HG03060 (cell line): ENCODE measurements at regions not wholly inside any gene's neighbourhood (a gene's known extent, or its start where the extent isn't known, plus 50 kb on each side); places are given as distances from the start of the nearest gene placed in this dataset.
"Not testable (repeated sequence)": the region's sequence is repeated elsewhere in the genome, so short reads cannot be mapped to it uniquely, and the experiment has no call there.

Experiments
- ATAC-seq: cut with Tn5 transposase; IDR thresholded peaks from one replicate; pipeline ENCODE4 v1.9.1; 2021; ENCODE audit warnings: low read depth, moderate number of reproducible peaks; ENCODE audit not compliant: unreplicated experiment

DNA sequence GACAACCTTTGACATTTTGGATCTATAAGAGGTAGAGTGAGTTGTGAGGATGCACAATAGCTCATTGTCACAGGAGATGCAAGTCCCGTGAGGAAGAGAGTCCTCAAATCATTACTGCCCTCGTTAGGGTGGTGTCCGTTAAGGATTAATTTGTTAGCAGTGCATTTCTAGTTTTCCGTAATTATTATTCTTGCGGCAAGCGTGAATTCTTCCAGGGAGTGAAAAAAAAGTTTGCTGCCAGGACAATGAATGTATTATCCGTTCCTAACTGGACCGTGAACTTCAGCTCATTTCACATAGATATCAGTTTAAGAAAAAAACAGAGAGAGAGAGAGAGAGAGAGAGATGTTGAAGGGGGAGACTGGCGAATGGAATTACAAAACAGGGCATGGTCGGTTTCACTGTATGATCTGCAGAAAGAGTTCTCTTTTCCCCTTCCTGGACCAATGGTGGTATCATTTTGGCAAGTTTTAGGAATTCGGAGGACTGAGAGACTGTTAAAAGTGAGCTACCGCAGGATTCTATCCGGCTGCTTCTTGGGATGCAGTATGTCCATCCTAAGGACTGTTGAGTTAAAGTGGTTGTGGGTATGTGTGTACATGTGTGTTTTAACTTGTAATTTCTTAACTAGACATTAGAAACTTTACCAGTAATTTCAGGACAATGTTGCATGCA, 216.0 kb upstream of the NFIA start:
- no peak for ATAC-seq

DNA sequence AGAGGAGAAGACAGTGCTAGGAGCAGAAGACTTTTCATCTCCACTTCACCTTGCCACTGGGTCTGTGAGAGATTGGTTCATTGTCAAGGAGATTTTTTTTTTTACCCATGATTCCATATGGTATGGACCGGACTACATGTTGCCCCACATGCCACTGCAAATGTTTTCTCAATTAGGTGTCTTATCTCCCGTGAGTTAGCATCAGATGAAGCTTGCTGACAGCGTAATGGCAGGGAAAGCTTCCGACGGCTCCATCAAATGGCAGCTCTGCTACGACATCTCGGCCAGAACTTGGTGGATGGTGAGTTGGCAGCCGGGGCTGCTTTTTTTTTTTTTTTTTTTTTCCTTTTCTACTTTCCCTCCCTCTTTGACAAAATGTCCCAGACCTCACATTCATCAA, 217.2 kb upstream of the NFIA start:
- ATAC-seq = no peak

DNA sequence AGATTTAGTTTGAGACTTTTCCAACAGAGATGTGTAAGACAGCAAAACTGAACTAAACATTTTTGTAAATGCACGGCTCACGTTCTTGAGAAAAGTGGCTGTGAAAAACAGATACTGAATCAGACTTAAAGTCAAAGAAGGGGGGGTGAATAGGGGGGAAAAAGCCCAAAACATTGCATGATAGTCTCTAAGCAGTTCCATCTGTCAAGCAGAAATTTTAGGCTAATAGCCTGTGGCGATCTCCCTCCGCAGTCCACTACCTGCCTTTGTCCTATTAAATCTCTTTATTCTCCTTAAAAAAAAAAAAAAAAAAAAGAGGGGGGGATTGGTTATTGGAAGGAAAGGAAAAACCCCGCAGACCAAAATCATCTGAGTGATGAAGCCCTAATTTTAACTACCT, 217.6 kb upstream of the NFIA start:
- ATAC-seq = no peak

DNA sequence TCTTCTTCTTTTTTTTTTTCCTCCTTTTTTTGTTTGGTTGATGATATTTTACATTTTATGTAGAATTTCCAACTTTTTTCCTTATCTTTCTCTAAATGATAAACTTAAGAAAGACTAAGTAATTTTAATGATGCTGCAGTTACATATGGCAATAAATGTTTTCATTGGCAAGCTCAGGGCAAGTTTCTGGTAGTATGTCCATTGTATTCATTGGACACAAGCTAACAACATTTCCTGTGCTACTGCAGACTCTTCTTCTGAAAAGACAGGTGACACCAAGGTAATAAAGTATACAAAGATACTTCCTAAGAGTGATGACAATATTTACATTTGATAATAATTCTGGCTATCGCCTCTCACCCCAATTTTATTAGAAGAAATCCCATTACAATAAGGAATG, 219.2 kb upstream of the NFIA start:
- ATAC-seq = no peak

DNA sequence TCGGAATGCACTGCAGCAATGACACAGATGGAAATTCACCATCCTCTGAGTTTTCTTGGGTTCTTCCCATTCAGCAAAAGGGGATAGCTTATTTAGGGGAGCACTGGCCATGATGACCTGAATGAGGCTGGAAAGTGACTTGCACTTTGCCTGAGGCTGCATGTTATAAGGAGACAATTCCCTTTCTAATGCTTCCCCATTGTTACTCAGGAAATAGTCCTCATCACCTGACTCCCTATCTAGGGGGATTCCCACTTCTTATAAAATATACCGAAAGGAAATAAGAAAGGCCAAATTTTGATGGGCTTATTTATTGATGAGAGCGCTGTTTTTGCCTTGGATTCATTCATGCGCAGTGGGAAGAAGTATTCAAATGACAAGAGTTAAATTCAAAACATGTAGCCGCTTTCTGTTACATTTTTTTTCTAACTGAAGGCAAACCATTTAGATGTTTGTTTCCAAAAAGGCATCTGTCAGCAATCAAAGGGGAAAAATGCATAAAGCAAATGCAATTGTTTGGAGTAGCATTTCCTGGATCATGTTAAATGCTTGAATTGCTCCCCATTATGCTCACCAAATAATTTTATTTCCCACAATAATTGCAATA, 220.3 kb upstream of the NFIA start:
- no peak for ATAC-seq

DNA sequence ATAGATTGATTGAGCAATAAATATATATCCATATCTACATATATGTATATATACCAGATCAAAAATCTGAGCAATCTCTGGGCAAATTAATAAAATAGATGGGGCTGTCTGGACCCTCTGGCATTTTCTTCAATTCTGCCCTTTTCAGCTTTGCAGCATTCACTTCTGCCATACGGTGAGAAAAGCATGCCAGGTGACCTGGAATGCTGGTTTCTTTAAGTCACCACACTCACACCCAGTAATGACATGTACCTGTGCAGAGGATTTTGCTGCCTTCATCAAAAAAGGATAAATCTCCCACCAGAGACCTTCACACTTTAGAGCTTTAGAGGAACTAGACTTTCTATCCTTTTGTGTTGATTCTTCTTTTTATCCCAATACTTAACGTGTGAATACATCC, 223.2 kb upstream of the NFIA start:
- ATAC-seq = no peak

DNA sequence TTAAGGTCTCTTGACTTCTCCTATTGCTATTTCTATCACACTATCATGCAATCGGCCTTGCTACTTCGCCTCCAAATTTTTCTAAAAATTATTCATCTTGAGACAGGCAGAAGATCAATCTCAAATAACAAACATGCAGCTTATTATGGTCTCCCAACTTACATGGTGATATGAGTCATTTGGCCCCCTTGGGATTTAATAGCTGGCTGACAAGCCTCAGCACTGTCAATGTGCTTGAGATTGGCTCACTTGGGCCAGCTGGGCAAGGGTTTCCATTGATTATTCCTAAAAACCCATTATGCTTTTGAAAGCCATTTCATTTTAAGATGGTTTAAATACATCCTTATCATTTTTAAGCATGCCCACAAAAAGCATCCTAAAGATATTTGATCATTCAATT, 224.5 kb upstream of the NFIA start:
- no peak for ATAC-seq

DNA sequence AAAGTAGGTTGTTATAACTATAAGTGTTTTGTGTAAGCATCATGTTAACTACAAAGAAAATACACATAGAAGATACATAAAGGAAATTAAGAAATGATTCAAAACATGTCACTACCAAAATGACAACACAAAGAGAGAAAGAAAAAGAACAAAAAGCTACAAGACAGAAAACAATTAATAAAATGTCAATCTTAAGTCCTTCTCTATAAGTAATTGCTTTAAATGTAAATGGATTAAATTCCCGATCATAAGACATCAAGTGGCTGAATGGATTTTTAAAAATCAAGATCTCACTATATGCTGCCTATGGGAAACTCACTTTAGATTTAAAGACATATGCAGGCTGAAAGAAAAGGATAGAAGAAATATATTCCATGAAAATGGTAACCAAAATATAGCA, 232.3 kb upstream of the NFIA start:
- no peak for ATAC-seq

DNA sequence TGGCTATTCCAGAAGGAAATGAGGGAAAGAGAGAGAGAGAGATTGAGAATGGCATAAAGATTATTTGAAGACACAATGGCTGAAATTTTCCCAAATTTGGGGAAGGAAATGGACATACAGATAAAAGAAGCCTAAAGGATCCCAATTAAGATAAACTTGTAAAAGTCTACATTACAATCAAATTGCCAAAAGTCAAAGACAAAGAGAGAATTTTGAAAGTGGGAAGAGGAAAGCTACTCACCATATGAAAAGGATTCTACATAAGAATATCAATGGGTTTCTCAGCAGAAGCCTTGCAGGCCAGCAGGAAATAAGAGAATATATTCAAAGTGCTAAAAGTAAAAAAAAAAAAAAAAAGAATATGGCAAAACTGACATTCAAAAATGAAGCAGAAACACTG, 233.0 kb upstream of the NFIA start:
- no peak for ATAC-seq

DNA sequence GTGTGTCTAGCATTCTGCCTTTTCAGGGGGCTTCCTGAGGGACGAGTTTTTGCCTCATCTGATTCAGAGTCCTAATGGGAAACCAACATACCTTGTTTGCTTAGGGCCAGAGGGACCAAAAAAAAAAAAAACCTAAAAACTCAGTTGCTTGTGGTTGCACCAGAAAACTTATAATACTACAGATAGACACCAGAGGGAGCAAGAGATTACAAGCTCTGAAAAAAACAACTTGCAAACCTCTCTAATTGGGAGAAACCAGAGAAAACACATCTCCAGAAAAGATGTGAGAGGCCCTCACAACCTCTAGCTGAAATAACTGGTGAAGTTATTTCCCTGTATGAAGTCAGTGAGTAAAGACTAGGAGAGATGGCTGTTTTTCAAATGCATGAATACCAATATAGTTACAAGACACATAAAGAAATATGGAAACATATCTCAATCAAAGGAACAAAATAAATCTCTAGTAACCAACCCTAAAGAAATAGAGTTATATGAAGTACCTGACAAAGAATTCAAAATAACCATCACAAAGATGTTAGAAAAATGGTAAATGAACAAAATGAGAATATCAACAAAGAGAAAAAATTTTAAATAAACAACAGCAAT, 233.7 kb upstream of the NFIA start:
- ATAC-seq = no peak

DNA sequence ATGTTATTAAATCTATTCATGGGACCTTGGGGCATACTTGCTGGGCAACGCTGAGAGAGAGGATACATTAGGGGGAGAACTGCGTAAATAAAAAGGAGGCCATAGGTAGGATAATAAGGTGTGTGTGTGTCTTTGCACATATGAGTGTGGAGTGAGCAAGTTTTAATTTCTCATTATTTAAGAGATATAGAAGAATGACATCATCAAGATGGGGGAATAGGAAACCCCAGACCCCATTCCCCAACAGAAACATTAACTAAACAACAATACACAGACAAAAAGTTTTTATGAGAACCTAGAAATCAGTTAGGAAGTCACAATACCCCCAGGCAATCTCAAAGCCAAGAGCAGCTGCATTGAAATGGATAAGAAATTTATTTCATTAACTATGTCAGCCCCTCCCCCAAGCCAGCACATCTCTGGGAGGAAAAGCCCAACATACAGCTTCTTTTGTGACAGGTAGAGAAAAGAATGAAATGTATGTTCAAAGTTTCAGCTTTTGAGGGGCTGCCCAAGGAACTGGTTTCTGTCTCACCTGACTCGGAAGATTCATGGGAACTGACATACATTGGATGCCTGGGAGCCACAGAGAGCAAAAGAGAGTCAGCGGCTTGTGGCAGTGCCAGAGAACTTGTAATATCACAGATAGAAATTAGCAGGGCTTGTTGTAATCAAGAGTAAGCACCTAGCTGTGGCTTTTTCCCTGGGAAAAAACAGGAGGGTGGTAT, 234.3 kb upstream of the NFIA start:
- no peak for ATAC-seq

DNA sequence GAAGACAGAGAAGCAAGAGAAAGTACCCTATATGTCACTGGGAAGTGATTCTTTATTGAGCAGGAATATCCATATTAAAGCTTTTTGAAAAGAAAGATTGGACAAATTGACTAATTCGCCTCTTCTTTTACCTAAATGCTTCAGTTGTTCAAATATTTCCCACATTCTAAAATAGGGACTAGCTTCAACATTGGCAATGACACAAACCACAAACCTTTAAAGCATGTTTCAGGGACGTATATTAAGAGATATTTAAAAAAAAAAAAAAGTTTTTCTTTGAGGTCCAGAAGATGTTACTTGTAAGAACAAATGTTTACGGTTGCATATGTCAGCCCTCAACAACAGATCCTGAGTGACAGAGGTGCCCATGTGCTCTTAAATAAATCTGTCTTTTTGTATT, 235.0 kb upstream of the NFIA start:
- ATAC-seq = no peak

DNA sequence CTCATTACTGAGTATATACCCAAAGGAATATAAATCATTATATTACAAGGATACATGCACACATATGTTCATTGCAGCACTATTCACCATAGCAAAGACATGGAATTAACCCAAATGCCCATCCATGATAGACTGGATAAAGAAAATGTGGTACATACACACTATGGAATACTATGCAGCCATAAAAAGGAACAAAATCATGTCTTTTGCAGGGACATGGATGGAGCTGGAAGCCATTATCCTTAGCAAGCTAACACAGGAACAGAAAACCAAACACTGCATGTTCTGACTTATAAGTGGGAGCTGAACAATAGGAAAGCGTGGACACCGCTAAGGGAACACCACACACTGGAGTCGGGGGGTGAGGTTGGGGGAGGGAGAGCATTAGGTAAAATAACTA, 236.7 kb upstream of the NFIA start:
- ATAC-seq = not testable (repeated sequence)

DNA sequence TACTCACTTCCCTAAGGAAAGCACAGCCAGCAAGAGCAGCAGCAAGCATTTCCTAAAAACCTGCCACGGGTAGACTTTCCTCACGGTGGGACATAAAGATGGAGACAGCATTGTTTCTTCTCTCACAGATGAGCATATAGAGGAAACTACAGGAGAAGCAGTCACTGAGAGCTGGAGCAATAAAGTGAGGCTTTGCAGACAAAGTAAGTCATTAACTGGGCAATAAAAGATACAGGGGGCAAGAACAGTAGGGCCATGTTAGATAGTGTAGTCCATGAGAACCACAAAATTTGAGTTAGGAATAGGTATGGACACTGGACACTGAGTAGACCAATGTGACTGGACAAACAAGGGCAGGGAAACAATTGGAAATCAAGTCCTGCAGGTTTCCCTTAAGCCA, 240.1 kb upstream of the NFIA start:
- ATAC-seq = no peak

DNA sequence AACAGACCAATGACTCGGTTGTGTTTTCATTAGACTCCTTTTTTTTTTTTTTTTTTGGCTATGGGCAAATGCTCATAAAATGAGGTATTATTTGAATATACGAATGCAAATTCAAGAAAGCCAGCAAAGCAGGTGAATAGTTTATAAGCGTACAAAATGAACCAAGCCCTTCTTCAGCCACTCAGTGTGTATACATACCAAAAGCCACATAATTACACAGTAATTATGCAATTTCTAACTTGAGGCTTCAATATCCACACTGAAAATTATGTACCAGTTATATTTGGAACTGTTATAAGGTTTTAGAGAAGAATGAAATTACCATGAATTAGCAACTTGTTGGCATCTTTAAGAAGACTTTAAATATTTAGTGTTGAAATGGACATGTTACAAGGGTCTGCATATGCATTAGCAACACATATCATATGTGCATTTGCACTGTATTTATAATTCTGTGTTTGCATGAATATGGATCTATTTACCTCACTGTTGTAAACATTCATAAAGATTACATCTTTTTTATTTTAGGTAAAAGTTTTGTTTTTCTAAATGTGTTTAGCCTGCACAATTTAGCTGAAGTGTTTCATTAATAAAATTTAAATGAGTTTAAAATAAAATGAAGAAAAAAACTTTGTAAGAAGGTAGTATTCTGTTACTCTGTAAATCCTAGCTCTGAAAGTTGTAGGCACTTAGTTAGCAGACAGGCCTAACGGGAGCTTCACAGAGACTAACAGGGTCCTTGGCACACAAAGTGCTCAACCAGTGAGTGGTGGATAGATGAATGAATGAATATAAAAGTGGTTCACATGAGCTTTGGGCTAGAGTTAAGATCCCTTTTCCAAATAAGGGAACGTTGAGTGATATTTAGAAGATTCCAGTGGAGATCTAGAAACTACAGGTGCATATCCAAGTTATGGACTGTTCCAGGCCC, 241.0 kb upstream of the NFIA start:
- ATAC-seq = no peak

DNA sequence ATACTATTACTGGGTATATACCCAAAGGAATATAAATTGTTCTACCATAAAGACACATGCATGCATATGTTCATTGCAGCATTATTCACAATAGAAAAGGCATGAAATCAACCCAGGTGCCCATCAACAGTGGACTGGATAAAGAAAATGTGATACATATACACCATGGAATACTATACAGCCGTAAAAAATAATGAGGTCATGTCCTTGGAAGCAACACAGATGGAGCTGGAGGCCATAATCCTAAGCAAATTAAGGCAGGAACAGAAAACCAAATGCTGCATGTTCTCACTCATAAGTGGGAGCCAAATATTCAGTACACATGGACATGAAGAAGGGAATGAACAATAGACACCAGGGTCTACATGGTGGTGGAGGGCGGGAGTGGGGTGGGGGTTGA, 241.9 kb upstream of the NFIA start:
- ATAC-seq = not testable (repeated sequence)

DNA sequence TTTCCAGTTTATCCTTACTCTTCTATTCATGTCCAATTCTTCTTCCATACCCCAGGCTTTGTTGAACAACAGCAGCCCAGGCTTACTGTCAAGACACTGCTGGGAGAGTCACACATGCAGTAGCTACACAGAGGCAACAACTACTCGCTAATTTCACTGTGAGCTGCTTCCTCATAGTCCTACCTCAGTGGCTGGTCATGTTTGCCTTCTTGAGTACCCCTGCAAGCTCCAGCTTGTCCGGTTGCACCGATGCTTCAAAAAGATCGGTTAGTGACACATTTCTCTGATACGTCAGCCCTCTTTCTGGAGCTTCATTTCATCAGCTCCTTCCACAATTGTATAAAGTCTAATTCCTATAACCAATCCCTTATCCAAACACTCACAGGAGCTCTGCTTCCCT, 246.7 kb upstream of the NFIA start:
- no peak for ATAC-seq

DNA sequence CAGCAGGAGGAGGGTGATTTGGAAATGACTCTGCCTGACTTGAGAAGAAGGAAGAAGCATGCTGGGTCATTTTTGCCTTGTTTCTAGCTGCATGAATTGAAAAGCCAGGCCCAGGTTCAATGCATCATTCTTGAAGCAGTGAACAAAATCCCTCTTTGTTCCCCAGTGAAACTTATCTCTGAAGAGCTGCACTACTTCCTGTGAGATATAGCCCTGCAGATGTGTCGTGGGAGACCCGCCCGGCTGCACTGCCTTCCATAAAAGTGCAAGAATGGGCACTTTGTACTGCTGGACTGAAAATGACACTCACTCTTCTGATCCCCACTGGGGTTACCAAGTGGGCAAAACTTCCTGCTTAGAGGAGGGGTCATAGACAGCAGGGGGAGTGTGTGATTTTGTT, 249.2 kb upstream of the NFIA start:
- ATAC-seq = no peak

DNA sequence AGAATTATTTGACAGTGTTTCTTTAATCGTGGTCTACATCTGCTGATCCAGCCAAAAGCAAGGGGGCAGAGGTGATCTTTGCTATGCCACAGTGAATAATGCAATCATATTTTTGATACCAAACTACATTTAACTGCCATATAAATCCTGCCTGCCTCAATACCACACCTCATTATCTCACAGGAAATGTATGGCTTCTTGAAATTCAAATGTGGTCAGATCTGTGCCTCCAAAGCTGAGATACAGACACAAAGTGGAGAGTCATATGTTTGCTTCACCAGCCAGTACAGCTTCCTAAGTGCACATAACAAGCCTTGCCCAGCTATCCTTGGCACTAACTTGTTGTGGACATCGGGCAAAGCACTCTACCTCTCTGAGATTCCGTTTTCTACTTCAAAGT, 250.0 kb upstream of the NFIA start:
- ATAC-seq = no peak

DNA sequence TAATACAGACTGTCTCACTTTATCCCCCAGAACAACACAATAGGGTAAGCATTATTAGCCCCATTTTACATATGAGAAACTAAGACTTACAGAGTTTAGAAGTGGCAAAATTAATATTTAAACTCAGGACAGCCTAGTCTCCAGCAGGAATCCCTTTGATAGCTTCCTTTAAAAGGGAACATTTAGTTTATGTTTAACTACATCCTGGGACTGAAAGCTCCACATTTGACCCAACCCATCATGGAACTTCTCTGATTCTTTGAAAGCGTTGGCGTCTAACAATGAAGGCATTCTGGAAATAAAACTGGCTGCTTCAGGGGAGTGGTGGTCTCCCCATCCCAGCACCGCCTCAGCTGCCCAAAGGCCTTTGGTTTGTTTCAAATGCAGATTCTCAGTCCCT, 250.6 kb upstream of the NFIA start:
- ATAC-seq = no peak

DNA sequence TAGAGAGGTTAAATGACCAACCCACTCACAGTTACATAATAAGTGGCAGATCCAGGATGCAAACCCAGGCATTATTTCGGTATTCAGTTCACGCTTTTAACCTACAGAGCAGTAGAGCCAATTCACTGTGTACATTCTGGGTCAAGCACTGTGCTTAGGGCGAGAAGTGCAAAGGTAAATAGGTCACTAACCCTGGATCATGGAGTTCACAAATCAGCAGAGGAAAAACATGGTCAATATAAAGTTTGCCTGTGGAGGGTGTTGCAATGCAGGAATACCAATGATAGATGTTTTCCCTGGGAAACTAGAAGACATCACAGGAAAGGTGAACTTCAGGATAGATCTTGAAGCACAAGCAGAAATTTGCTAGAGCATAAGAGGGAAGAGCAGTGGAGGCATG, 253.4 kb upstream of the NFIA start:
- no peak for ATAC-seq
